ENCODE measurements at regions not wholly inside any gene's neighbourhood (a gene's known extent, or its start where the extent isn't known, plus 50 kb on each side); places are given as distances from the start of the nearest gene placed in this dataset.

- DNase-seq, result no peak
Observed at GRCh38 chr4:10173754-10174749, 57.5 kb upstream of the WDR1 start.

- DNase-seq, result no peak
Observed at GRCh38 chr4:10173037-10173753, 56.6 kb upstream of the WDR1 start.

- no peak for DNase-seq
Observed at GRCh38 chr4:10172278-10172921, 55.8 kb upstream of the WDR1 start.

DNA sequence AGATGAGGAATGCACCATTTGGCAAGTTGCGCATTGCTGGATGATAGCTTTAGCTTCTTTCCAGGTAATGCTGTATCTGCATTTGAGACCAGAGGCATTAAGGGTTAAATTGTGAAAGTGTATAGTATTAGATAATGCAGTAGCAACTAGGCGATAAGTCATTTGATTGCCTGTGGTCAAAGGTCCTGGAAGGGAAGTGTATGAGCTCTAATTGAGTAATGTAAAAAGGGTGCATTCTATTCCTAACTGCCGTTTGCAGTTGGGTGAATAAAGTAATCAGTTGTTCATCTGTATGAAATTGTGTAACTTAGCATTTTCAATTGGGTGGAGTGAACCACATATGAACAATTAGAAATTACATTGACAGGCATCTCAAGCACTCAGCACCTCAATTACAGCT lies 54.5 kb upstream of the WDR1 start:
- no peak for DNase-seq

GRCh38 chr4:10169839-10170387 lies 53.3 kb upstream of the WDR1 start:
- no peak for DNase-seq

DNA sequence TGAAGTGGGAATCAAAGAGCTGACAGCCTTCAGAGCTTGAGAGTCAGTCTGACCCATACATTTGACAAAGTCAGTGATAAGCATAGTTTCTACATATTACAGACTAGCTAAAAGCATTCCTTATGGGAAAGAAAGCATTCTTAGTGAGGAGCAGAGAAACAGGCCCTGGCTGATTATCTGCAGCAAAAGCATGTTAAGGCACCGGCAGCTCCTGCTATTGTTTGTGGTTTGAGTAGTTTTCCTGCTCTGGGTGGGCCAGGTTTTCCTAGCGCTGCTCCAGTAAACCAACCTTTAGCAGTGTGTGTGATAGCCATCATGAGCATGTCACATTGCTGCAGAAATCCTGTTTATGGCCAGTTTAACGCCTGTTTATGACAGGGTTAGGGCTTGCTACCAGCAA lies 51.6 kb upstream of the WDR1 start:
- DNase-seq, result no peak

- no peak for DNase-seq
Observed at GRCh38 chr4:10167201-10167600, 50.6 kb upstream of the WDR1 start.
